Fibroblast of upper back skin (primary cell): ENCODE measurements at regions not wholly inside any gene's neighbourhood (a gene's known extent, or its start where the extent isn't known, plus 50 kb on each side); places are given as distances from the start of the nearest gene placed in this dataset.
"Not testable (repeated sequence)": the region's sequence is repeated elsewhere in the genome, so short reads cannot be mapped to it uniquely, and the experiment has no call there.

Experiments used
- DNase-seq: peaks from one replicate; pipeline ENCODE4 v3.0.0-alpha.2; 2013

GRCh38 chr2:85969367-85969766 is 80.6 kb upstream of the ST3GAL5 start:
- DNase-seq, result not testable (repeated sequence)

GRCh38 chr2:85965770-85966169 is 77.0 kb upstream of the ST3GAL5 start:
- DNase-seq, result not testable (repeated sequence)

GRCh38 chr2:85963747-85964418 is 75.1 kb upstream of the ST3GAL5 start:
- not testable (repeated sequence) for DNase-seq

GRCh38 chr2:85963068-85963467 is 74.3 kb upstream of the ST3GAL5 start:
- DNase-seq, result no peak

- no peak for DNase-seq
Observed at GRCh38 chr2:85961754-85962153, 73.0 kb upstream of the ST3GAL5 start.

GRCh38 chr2:85961053-85961452 is 72.3 kb upstream of the ST3GAL5 start:
- DNase-seq, result no peak

- no peak for DNase-seq
Observed at GRCh38 chr2:85959826-85960225, 71.0 kb upstream of the ST3GAL5 start.

GRCh38 chr2:85959185-85959584 is 70.4 kb upstream of the ST3GAL5 start:
- no peak for DNase-seq

- no peak for DNase-seq
Observed at GRCh38 chr2:85958731-85959130, 69.9 kb upstream of the ST3GAL5 start.

GRCh38 chr2:85957256-85957655 is 68.5 kb upstream of the ST3GAL5 start:
- no peak for DNase-seq

- DNase-seq, result no peak
Observed at GRCh38 chr2:85956646-85957039, 67.9 kb upstream of the ST3GAL5 start.

- no peak for DNase-seq
Observed at GRCh38 chr2:85954590-85955458, 66.0 kb upstream of the ST3GAL5 start.

- no peak for DNase-seq
Observed at GRCh38 chr2:85954192-85954589, 65.4 kb upstream of the ST3GAL5 start.

- DNase-seq, result peak; percentile 31
Observed at GRCh38 chr2:85953476-85953875, 64.7 kb upstream of the ST3GAL5 start.

GRCh38 chr2:85952196-85952734 is 63.5 kb upstream of the ST3GAL5 start:
- no peak for DNase-seq

- no peak for DNase-seq
Observed at GRCh38 chr2:85951351-85952067, 62.7 kb upstream of the ST3GAL5 start.

GRCh38 chr2:85950743-85951142 is 62.0 kb upstream of the ST3GAL5 start:
- no peak for DNase-seq

- no peak for DNase-seq
Observed at GRCh38 chr2:85949280-85949679, 60.5 kb upstream of the ST3GAL5 start.

- no peak for DNase-seq
Observed at GRCh38 chr2:85947593-85947992, 58.8 kb upstream of the ST3GAL5 start.

GRCh38 chr2:85945586-85945985 is 56.8 kb upstream of the ST3GAL5 start:
- no peak for DNase-seq

GRCh38 chr2:85945172-85945571 is 56.4 kb upstream of the ST3GAL5 start:
- no peak for DNase-seq

GRCh38 chr2:85942346-85942957 is 53.7 kb upstream of the ST3GAL5 start:
- DNase-seq, result no peak

GRCh38 chr2:85941490-85941889 is 52.7 kb upstream of the ST3GAL5 start:
- DNase-seq, result not testable (repeated sequence)
